HepG2 (cell line): ENCODE measurements at regions not wholly inside any gene's neighbourhood (a gene's known extent, or its start where the extent isn't known, plus 50 kb on each side); places are given as distances from the start of the nearest gene placed in this dataset.
A peak's percentile ranks its signal among the peaks of the same experiment; 100 is the strongest.

Experiments
- CC2D1A ChIP-seq: sonication (generic); formaldehyde crosslinking; IDR thresholded peaks from 2 replicates; pipeline ENCODE4 v1.8.1; 2023; ENCODE audit warnings: mild to moderate bottlenecking, missing genetic modification reagents
- HNRNPUL1 ChIP-seq: fragments of 200-400 bp; formaldehyde crosslinking; IDR thresholded peaks from 2 replicates; pipeline ENCODE4 v1.6.1; 2017; ENCODE audit warnings: low read depth, mild to moderate bottlenecking, low read length, moderate library complexity
- IRF2 ChIP-seq: IDR thresholded peaks from 2 replicates; pipeline ENCODE4 v1.6.1; 2018; ENCODE audit warnings: missing genetic modification reagents, missing compliant biosample characterization
- JUND ChIP-seq: sonication (generic); formaldehyde crosslinking; IDR thresholded peaks from 2 replicates; pipeline ENCODE4 v1.8.0; 2022; ENCODE audit warnings: mild to moderate bottlenecking, missing genetic modification reagents
- KLF15 ChIP-seq: sonication (generic); formaldehyde crosslinking; IDR thresholded peaks from 2 replicates; pipeline ENCODE4 v1.8.1; 2023; ENCODE audit warnings: borderline replicate concordance, mild to moderate bottlenecking, inconsistent platforms, missing genetic modification reagents, mixed read lengths
- NONO ChIP-seq, 2 experiments: fragments of 450-650 bp in 1 of 2; sonication (generic) in 1 of 2; formaldehyde crosslinking in 1 of 2; IDR thresholded peaks in 1 of 2; conservative IDR thresholded peaks in 1 of 2; 2 replicates each; pipeline versions ENCODE4 v1.6.1 to v1.8.0; 2017 to 2022; ENCODE audit warnings: mild to moderate bottlenecking in 1 of 2, missing genetic modification reagents in 1 of 2, moderate library complexity in 1 of 2
- SETDB1 ChIP-seq: sonication (generic); formaldehyde crosslinking; IDR thresholded peaks from 2 replicates; pipeline ENCODE4 v1.5.1; 2020; ENCODE audit warnings: missing genetic modification reagents, mild to moderate bottlenecking, borderline replicate concordance
- SMAD9 ChIP-seq: sonication (generic); formaldehyde crosslinking; IDR thresholded peaks from 2 replicates; pipeline ENCODE4 v1.5.1; 2020; ENCODE audit warnings: mild to moderate bottlenecking, missing genetic modification reagents
- ZNF121 ChIP-seq: sonication (generic); formaldehyde crosslinking; IDR thresholded peaks from 2 replicates; pipeline ENCODE4 v1.5.0; 2020; ENCODE audit warnings: mild to moderate bottlenecking, missing genetic modification reagents
- ZNF619 ChIP-seq: sonication (generic); formaldehyde crosslinking; IDR thresholded peaks from 2 replicates; pipeline ENCODE4 v1.4.0; 2020; ENCODE audit warnings: mild to moderate bottlenecking, missing genetic modification reagents
- ZNF792 ChIP-seq: IDR thresholded peaks from 2 replicates; pipeline ENCODE4 v1.6.1; 2016
- ZSCAN9 ChIP-seq: IDR thresholded peaks from 2 replicates; pipeline ENCODE4 v1.6.1; 2016; ENCODE audit warnings: borderline replicate concordance
- TF ChIP-seq, protein P1 (sequence below): sonication (generic); formaldehyde crosslinking; IDR thresholded peaks from 2 replicates; pipeline ENCODE4 v1.5.1; 2020; ENCODE audit warnings: mild to moderate bottlenecking, missing genetic modification reagents, borderline replicate concordance
- TF ChIP-seq, protein P2 (sequence below), 2 experiments: fragments of 450-650 bp in 1 of 2; sonication (generic) in 1 of 2; formaldehyde crosslinking in 1 of 2; IDR thresholded peaks; 2 replicates each; pipeline versions ENCODE4 v1.6.1 to v1.8.0; 2016 to 2022; ENCODE audit warnings: antibody characterized with exemption in 1 of 2, mild to moderate bottlenecking in 1 of 2, missing genetic modification reagents in 1 of 2

DNA sequence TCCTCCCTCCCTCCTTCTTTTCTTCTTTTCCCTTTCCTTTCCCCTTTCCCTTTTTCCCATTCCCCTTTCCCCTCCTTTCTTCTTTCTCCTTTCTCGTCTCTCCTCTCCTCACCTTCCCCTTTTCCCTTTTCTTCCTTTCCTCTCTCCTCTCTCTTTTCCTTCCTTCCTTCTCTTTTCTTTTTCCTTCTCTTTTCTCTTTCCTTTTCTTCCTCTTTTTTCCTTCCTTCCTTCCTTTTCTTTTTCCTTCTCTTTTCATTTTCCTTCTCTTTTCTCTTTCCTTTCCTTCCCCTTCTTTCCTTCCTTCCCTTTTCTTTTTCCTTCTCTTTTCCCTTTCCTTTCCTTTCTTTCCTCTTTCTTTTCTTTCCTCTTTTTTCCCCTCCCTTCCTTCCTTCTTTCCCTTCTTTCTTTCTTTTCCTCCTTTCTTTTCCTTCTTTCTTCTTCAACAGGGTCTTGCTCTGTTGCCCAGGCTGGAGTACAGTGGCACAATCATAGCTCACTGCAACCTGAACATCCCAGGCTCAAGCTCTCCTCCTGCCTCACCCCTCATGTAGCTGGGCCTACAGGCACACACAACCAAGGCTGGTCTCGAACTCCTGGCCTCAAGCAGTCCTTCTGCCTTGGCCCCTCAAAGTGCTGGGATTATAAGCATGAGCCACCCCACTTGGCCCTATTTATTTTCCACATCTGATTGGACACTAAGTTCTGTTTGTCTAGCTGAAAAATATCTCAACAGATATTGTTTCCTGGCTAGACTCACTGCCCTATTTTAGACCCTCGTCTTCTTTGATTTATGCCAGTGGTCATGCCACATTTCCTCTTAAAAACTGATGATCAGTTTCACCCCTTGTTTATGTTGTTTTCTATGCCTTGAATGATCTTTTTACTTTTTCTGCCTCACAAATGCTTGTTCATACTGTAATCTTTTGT lies 57.1 kb upstream of the MACF1 start (continued):
- TF ChIP-seq NONO (IDR thresholded peaks at IDR 0.05) (peak; percentile 20; the same call in 1 of the 2 replicates), NONO (CRISPR knock-in tag; conservative IDR thresholded peaks at IDR 0.05) (no peak), SMAD9 (CRISPR knock-in tag) (no peak), CC2D1A (CRISPR knock-in tag) (no peak), IRF2 (CRISPR knock-in tag) (no peak), ZSCAN9 (CRISPR knock-in tag) (no peak), HNRNPUL1 (no peak), ZNF619 (CRISPR knock-in tag) (no peak), KLF15 (CRISPR knock-in tag) (no peak), ZNF121 (CRISPR knock-in tag) (0 out of 2 replicates have a peak, but pooled peaks have one; percentile 19), ZNF792 (CRISPR knock-in tag) (no peak), SETDB1 (CRISPR knock-in tag) (no peak), JUND (CRISPR knock-in tag) (no peak)
- TF ChIP-seq, protein P1, sequence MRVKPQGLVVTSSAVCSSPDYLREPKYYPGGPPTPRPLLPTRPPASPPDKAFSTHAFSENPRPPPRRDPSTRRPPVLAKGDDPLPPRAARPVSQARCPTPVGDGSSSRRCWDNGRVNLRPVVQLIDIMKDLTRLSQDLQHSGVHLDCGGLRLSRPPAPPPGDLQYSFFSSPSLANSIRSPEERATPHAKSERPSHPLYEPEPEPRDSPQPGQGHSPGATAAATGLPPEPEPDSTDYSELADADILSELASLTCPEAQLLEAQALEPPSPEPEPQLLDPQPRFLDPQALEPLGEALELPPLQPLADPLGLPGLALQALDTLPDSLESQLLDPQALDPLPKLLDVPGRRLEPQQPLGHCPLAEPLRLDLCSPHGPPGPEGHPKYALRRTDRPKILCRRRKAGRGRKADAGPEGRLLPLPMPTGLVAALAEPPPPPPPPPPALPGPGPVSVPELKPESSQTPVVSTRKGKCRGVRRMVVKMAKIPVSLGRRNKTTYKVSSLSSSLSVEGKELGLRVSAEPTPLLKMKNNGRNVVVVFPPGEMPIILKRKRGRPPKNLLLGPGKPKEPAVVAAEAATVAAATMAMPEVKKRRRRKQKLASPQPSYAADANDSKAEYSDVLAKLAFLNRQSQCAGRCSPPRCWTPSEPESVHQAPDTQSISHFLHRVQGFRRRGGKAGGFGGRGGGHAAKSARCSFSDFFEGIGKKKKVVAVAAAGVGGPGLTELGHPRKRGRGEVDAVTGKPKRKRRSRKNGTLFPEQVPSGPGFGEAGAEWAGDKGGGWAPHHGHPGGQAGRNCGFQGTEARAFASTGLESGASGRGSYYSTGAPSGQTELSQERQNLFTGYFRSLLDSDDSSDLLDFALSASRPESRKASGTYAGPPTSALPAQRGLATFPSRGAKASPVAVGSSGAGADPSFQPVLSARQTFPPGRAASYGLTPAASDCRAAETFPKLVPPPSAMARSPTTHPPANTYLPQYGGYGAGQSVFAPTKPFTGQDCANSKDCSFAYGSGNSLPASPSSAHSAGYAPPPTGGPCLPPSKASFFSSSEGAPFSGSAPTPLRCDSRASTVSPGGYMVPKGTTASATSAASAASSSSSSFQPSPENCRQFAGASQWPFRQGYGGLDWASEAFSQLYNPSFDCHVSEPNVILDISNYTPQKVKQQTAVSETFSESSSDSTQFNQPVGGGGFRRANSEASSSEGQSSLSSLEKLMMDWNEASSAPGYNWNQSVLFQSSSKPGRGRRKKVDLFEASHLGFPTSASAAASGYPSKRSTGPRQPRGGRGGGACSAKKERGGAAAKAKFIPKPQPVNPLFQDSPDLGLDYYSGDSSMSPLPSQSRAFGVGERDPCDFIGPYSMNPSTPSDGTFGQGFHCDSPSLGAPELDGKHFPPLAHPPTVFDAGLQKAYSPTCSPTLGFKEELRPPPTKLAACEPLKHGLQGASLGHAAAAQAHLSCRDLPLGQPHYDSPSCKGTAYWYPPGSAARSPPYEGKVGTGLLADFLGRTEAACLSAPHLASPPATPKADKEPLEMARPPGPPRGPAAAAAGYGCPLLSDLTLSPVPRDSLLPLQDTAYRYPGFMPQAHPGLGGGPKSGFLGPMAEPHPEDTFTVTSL, result no peak
- TF ChIP-seq, protein P2, sequence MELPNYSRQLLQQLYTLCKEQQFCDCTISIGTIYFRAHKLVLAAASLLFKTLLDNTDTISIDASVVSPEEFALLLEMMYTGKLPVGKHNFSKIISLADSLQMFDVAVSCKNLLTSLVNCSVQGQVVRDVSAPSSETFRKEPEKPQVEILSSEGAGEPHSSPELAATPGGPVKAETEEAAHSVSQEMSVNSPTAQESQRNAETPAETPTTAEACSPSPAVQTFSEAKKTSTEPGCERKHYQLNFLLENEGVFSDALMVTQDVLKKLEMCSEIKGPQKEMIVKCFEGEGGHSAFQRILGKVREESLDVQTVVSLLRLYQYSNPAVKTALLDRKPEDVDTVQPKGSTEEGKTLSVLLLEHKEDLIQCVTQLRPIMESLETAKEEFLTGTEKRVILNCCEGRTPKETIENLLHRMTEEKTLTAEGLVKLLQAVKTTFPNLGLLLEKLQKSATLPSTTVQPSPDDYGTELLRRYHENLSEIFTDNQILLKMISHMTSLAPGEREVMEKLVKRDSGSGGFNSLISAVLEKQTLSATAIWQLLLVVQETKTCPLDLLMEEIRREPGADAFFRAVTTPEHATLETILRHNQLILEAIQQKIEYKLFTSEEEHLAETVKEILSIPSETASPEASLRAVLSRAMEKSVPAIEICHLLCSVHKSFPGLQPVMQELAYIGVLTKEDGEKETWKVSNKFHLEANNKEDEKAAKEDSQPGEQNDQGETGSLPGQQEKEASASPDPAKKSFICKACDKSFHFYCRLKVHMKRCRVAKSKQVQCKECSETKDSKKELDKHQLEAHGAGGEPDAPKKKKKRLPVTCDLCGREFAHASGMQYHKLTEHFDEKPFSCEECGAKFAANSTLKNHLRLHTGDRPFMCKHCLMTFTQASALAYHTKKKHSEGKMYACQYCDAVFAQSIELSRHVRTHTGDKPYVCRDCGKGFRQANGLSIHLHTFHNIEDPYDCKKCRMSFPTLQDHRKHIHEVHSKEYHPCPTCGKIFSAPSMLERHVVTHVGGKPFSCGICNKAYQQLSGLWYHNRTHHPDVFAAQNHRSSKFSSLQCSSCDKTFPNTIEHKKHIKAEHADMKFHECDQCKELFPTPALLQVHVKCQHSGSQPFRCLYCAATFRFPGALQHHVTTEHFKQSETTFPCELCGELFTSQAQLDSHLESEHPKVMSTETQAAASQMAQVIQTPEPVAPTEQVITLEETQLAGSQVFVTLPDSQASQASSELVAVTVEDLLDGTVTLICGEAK (IDR thresholded peaks at IDR 0.05), result 0 out of 2 replicates have a peak, but pooled peaks have one; percentile 9
- TF ChIP-seq, protein P2 (CRISPR knock-in tag; IDR thresholded peaks at IDR 0.05), result no peak
